ENCODE measurements at regions not wholly inside any gene's neighbourhood (a gene's known extent, or its start where the extent isn't known, plus 50 kb on each side); places are given as distances from the start of the nearest gene placed in this dataset.

DNA sequence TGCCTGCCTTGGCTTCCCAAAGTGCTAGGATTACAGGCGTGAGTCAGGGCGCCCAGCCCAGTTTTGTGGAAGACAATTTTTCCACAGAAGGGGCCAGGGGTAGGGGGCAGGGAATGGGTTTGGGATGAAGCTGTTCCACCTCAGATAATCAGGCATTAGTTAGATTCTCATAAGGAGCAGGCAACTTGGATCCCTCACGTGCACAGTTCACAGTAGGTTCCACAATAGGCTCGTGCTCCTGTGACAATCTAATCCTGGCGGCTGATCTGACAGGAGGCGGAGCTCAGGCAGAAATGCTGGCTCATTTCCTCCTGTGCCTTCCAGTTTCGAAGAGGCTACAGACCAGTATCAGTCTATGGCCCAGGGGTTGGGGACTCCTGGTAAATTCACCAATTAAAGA, 491.6 kb upstream of the AADAT start:
- TF ChIP-seq, protein P1, sequence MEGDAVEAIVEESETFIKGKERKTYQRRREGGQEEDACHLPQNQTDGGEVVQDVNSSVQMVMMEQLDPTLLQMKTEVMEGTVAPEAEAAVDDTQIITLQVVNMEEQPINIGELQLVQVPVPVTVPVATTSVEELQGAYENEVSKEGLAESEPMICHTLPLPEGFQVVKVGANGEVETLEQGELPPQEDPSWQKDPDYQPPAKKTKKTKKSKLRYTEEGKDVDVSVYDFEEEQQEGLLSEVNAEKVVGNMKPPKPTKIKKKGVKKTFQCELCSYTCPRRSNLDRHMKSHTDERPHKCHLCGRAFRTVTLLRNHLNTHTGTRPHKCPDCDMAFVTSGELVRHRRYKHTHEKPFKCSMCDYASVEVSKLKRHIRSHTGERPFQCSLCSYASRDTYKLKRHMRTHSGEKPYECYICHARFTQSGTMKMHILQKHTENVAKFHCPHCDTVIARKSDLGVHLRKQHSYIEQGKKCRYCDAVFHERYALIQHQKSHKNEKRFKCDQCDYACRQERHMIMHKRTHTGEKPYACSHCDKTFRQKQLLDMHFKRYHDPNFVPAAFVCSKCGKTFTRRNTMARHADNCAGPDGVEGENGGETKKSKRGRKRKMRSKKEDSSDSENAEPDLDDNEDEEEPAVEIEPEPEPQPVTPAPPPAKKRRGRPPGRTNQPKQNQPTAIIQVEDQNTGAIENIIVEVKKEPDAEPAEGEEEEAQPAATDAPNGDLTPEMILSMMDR (IDR thresholded peaks at IDR 0.05; ENCODE audit: low read depth, low read length): no peak
- no peaks in the 10 kb centered on the region for H3K27me3 ChIP-seq (ENCODE audit: control insufficient read depth, insufficient read depth, low read length)
- no peak overlapping the region for H3K27ac ChIP-seq (ENCODE audit: low read depth, low read length)
- DNase-seq (ENCODE audit: low read depth, low spot score): no peak
- peaks cover 7% of the 10 kb centered on the region; the same call in 1 of the 2 replicates for H3K9me3 ChIP-seq (ENCODE audit: control insufficient read depth, insufficient read depth, low read length)
- no peak overlapping the region for H3K4me3 ChIP-seq (ENCODE audit: low read depth, low read length)
- CTCF ChIA-PET: no interaction called here
- POLR2A ChIA-PET: no interaction called here

DNA sequence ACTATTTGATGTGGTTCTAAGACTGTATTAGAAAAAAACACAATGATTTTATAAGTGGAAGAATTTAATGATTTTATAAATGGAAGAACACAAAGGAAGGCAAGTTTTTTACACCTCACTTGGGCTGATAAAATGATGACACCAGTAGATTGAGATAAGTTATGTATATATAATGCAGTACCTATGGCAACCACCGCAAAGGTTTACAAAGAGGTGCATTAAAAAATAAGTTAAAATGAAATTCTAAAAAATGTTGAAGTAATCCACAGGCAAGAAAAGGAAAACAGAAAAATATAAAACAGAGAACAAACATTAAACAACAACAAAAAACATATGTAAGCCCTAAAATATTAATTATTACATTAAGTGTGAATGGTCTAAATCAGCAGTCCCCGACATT, 490.9 kb upstream of the AADAT start:
- CTCF ChIA-PET: no interaction called here
- Histone ChIP-seq H3K27ac (ENCODE audit: low read depth, low read length) (no peak overlapping the region), H3K4me3 (ENCODE audit: low read depth, low read length) (no peak overlapping the region), H3K27me3 (ENCODE audit: control insufficient read depth, insufficient read depth, low read length) (no peaks in the 10 kb centered on the region), H3K9me3 (ENCODE audit: control insufficient read depth, insufficient read depth, low read length) (peaks cover 7% of the 10 kb centered on the region; the same call in 1 of the 2 replicates)
- POLR2A ChIA-PET: no interaction called here
- TF ChIP-seq, protein P1 (IDR thresholded peaks at IDR 0.05; ENCODE audit: low read depth, low read length): no peak
- DNase-seq (ENCODE audit: low read depth, low spot score): no peak

DNA sequence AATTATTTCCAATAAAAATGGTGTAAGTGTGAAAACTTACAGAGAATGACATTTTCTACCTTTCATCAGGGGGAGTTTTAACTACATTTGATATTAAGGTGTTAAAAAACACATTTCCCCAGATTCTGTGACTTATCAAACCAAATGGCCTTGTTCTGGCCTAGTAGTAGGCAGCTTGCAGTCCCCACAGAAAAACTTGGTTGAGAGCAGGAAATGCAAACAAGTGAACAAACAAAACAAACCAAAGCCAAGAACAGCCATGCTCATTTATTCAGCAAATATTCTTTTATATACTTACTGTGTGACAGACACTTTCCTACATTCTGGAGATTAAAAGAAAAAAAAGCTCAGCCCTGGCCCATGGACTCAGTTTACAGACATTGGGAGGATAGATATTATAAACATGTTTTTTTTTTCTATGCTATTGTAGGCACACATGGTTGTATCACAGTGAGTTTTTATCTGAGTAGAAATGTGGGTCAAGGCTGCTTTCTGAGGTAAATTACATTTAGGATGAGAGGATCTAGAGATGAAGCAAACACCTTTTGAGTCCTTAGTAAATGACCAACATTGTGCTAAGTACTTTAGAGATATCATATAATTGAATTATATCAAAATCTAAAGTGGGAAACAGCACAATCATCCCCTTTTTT, 449.2 kb upstream of the AADAT start:
- Histone ChIP-seq H3K27ac (ENCODE audit: low read depth, low read length) (no peak overlapping the region), H3K27me3 (ENCODE audit: control insufficient read depth, insufficient read depth, low read length) (no peaks in the 10 kb centered on the region), H3K4me3 (ENCODE audit: low read depth, low read length) (no peak overlapping the region), H3K9me3 (ENCODE audit: control insufficient read depth, insufficient read depth, low read length) (peaks cover 4% of the 10 kb centered on the region; the same call in 1 of the 2 replicates)
- TF ChIP-seq, protein P1 (IDR thresholded peaks at IDR 0.05; ENCODE audit: low read depth, low read length): no peak
- CTCF ChIA-PET: no interaction called here
- DNase-seq (ENCODE audit: low read depth, low spot score): no peak
- POLR2A ChIA-PET: no interaction called here

DNA sequence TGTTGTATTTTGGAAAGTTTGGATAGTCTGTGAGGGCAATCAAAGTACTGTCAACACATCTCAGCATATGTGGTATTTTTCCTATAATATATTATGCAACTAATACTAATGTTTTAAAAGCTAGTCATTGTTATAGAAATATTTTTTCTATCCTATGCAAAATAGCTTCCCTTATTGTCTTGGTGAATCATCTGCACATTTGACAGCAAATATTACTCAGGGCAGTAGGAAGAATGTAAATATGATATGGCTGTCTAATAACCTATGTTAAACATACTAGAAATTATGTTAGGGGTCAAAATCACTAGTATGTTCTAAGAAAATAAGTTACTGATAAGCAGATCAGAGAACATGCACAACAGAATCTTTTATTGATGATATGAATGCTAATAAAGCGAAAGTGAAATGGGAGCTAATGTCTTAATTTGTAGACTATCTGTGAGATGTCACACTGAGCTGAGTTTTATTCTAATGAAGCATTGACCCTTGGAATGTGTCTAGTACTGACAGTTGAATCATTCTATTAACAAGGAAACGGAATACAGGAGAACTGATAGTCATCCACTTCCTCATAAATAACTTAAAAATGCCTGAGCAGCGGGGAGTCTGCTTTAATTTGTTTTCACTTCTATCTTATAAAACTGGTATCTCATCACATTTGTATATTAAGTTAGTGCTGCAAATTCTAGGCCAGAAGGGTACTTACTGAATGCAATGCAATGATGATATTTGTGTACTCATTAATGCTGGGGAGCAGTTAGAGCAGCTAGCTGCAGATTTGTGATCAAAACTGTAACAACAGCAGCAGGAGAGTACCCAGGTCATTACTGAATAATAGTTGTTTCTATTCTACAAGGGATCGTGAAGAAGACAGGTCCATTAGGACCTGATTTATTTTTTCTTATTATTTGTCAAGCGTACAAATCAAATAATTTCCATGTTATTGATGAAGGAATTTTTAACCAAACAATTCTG, 440.3 kb upstream of the AADAT start:
- TF ChIP-seq, protein P1 (IDR thresholded peaks at IDR 0.05; ENCODE audit: low read depth, low read length): no peak
- Histone ChIP-seq H3K27me3 (ENCODE audit: control insufficient read depth, insufficient read depth, low read length) (no peaks in the 10 kb centered on the region), H3K4me3 (ENCODE audit: low read depth, low read length) (no peak overlapping the region), H3K9me3 (ENCODE audit: control insufficient read depth, insufficient read depth, low read length) (peaks cover 1% of the 10 kb centered on the region), H3K27ac (ENCODE audit: low read depth, low read length) (no peak overlapping the region)
- CTCF ChIA-PET: no interaction called here
- POLR2A ChIA-PET: no interaction called here
- no peak for DNase-seq (ENCODE audit: low read depth, low spot score)

DNA sequence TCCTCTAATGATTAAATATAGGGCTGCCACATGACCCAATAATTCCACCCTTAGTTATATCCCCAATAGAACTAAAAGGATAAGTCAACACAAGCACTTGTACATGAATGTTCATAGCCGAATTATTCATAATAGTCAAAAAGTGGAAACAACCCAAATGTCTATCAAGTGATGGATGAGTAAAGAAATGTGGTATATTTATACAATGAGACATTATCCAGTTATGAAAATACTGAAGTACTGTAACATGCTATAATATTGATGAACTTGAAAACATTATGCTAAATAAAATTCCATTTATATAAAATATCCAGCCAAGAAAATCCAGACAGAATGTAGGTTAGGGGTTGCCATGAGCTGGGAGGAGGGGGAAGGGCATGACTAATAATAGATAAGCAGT, 436.7 kb upstream of the AADAT start:
- ChIA-PET POLR2A (no interaction called here), CTCF (no interaction called here)
- TF ChIP-seq, protein P1 (IDR thresholded peaks at IDR 0.05; ENCODE audit: low read depth, low read length): no peak

More for the DNA sequence above, 436.7 kb upstream of the AADAT start:
- no peak overlapping the region for H3K4me3 ChIP-seq (ENCODE audit: low read depth, low read length)
- H3K27me3 ChIP-seq (ENCODE audit: control insufficient read depth, insufficient read depth, low read length): no peaks in the 10 kb centered on the region
- no peak overlapping the region for H3K27ac ChIP-seq (ENCODE audit: low read depth, low read length)
- H3K9me3 ChIP-seq (ENCODE audit: control insufficient read depth, insufficient read depth, low read length): peaks cover 6% of the 10 kb centered on the region
- DNase-seq (ENCODE audit: low read depth, low spot score): no peak
